Liver (tissue), 8 donors: ENCODE measurements at regions not wholly inside any gene's neighbourhood (a gene's known extent, or its start where the extent isn't known, plus 50 kb on each side); places are given as distances from the start of the nearest gene placed in this dataset.

Source experiments
- DNase-seq: peaks from one replicate; pipeline ENCODE4 v3.0.0-alpha.2; 2017; ENCODE audit warnings: low spot score
- H3K27ac ChIP-seq, 2 donors: one replicate each; pipeline ENCODE4 v1.7.0; 2013; ENCODE audit warnings: inconsistent platforms in 2 of 2, low read length in 2 of 2, control low read depth in 1 of 2, low read depth in 1 of 2, mild to moderate bottlenecking in 1 of 2
- H3K27me3 ChIP-seq, 4 donors: one replicate each; pipeline versions ENCODE4 v1.6.1 to v1.7.0; 2013; ENCODE audit warnings: low read length in 3 of 4, inconsistent platforms in 1 of 4, mild to moderate bottlenecking in 1 of 4, moderate library complexity in 1 of 4; ENCODE audit not compliant: control insufficient read depth in 4 of 4, insufficient read depth in 4 of 4
- H3K36me3 ChIP-seq, 4 donors: one replicate each; pipeline versions ENCODE4 v1.6.1 to v1.7.0; 2013; ENCODE audit warnings: low read length in 3 of 4, mild to moderate bottlenecking in 3 of 4, low read depth in 1 of 4, moderate library complexity in 1 of 4; ENCODE audit not compliant: control insufficient read depth in 4 of 4, insufficient read depth in 3 of 4
- H3K4me1 ChIP-seq, 4 donors: one replicate each; pipeline versions ENCODE4 v1.6.1 to v1.7.0; 2013; ENCODE audit warnings: low read length in 3 of 4, mild to moderate bottlenecking in 3 of 4, moderate library complexity in 1 of 4; ENCODE audit not compliant: control insufficient read depth in 4 of 4, insufficient read depth in 4 of 4
- H3K4me3 ChIP-seq, 3 donors: one replicate each; pipeline versions ENCODE4 v1.6.1 to v1.7.0; 2013; ENCODE audit warnings: low read length in 3 of 3, control low read depth in 1 of 3, low read depth in 1 of 3, mild to moderate bottlenecking in 1 of 3
- H3K9ac ChIP-seq, 2 donors: one replicate each; pipeline ENCODE4 v1.7.0; 2013; ENCODE audit warnings: low read length in 2 of 2, mild to moderate bottlenecking in 2 of 2, moderate library complexity in 2 of 2, control low read depth in 1 of 2, low read depth in 1 of 2
- H3K9me3 ChIP-seq, 4 donors: one replicate each; pipeline versions ENCODE4 v1.6.1 to v1.7.0; 2013; ENCODE audit warnings: low read length in 3 of 4; ENCODE audit not compliant: control insufficient read depth in 4 of 4
- EGR1 ChIP-seq, 2 donors: IDR thresholded peaks; 2 replicates each; pipeline ENCODE4 v1.6.1; 2016 to 2018; ENCODE audit warnings: antibody characterized with exemption in 2 of 2, low read depth in 2 of 2
- FOXA1 ChIP-seq: IDR thresholded peaks from 2 replicates; pipeline ENCODE4 v1.6.1; 2016; ENCODE audit warnings: antibody characterized with exemption
- FOXA2 ChIP-seq: IDR thresholded peaks from 2 replicates; pipeline ENCODE4 v1.6.1; 2016; ENCODE audit warnings: antibody characterized with exemption
- GABPA ChIP-seq, 2 donors: IDR thresholded peaks in 1 of 2; conservative IDR thresholded peaks in 1 of 2; 2 replicates each; pipeline ENCODE4 v1.6.1; 2016; ENCODE audit warnings: antibody characterized with exemption in 2 of 2, mild to moderate bottlenecking in 1 of 2, moderate library complexity in 1 of 2
- HNF4A ChIP-seq, 2 donors: conservative IDR thresholded peaks; 2 replicates each; pipeline ENCODE4 v1.6.1; 2016; ENCODE audit warnings: antibody characterized with exemption in 2 of 2, mild to moderate bottlenecking in 2 of 2
- HNF4G ChIP-seq: IDR thresholded peaks from 2 replicates; pipeline ENCODE4 v1.6.1; 2016; ENCODE audit warnings: antibody characterized with exemption
- JUND ChIP-seq, 2 donors: IDR thresholded peaks; 2 replicates each; pipeline ENCODE4 v1.6.1; 2016; ENCODE audit warnings: antibody characterized with exemption in 2 of 2
- NR2F2 ChIP-seq: IDR thresholded peaks from 2 replicates; pipeline ENCODE4 v1.6.1; 2016; ENCODE audit warnings: antibody characterized with exemption
- RAD21 ChIP-seq, 2 donors: IDR thresholded peaks; 2 replicates each; pipeline ENCODE4 v1.6.1; 2016; ENCODE audit warnings: antibody characterized with exemption in 2 of 2, mild to moderate bottlenecking in 2 of 2
- REST ChIP-seq: IDR thresholded peaks from 2 replicates; pipeline ENCODE4 v1.6.1; 2016; ENCODE audit warnings: antibody characterized with exemption, mild to moderate bottlenecking
- RXRA ChIP-seq, 2 donors: IDR thresholded peaks; 2 replicates each; pipeline ENCODE4 v1.6.1; 2017 to 2018; ENCODE audit warnings: antibody characterized with exemption in 2 of 2, mild to moderate bottlenecking in 1 of 2
- SP1 ChIP-seq: IDR thresholded peaks from 2 replicates; pipeline ENCODE4 v1.6.1; 2018; ENCODE audit warnings: antibody characterized with exemption, mild to moderate bottlenecking
- TAF1 ChIP-seq: conservative IDR thresholded peaks from 2 replicates; pipeline ENCODE4 v1.6.1; 2016; ENCODE audit warnings: antibody characterized with exemption, mild to moderate bottlenecking
- YY1 ChIP-seq: IDR thresholded peaks from 2 replicates; pipeline ENCODE4 v1.6.1; 2016; ENCODE audit warnings: antibody characterized with exemption, mild to moderate bottlenecking
- WGBS: extraction: QIAGEN DNeasy Blood & Tissue Kit; methylation state at CpG from one replicate; pipeline ENCODE4 v1.1.7; 2013; 5-methylcytosine and 5-hydroxymethylcytosine counted together
- TF ChIP-seq, protein P1 (sequence below): IDR thresholded peaks from 2 replicates; pipeline ENCODE4 v1.6.1; 2016; ENCODE audit warnings: antibody characterized with exemption
- TF ChIP-seq, protein P2 (sequence below): IDR thresholded peaks from 2 replicates; pipeline ENCODE4 v1.6.1; 2016; ENCODE audit warnings: antibody characterized with exemption
- TF ChIP-seq, protein P3 (sequence below): fragments of 150-350 bp; IDR thresholded peaks from 2 replicates; pipeline ENCODE4 v1.5.1; 2017; ENCODE audit warnings: improper control_type of control experiment, low read depth, low read length; ENCODE audit not compliant: missing input control
- TF ChIP-seq, protein P4 (sequence below): IDR thresholded peaks from 2 replicates; pipeline ENCODE4 v1.6.1; 2016; ENCODE audit warnings: antibody characterized with exemption
- donor health status: healthy.
- donor health status: healthy.
- donor health status: healthy.
- donor health status: healthy.
- donor health status: healthy.

DNA sequence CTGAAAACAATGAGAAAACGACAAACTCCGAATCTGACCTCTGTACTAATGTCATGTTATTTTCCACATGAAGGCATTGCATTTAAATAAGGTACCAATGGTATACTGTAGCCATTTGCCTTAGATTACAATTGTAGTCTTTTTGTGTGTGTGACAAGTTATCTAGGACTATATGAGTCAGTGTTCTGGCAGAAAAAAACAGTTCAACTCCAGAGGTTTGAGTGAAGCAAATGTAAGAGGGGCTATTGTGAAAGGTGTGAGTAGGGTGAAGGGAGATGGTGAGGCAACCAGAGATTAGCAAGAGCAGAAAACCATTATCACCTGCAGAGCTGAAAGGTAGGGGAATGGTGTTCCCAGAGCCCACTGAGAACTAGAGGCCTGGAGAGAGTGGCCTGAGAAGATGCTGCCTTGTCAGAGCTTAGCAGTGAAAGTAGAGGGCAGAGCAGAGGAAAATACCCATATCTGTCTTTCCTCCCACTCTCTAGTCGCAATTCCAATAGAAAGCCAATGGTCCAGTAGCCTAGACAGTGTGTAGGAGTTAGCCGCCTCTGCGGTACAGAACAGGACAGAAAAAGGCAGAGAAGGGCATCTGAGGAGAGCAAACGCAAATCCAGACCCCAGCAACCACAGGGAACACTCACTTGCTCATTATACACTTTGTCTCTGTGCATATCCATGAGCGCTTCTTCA lies 112.2 kb downstream of the DYRK2 start:
- no peaks in the 10 kb centered on the region for H3K9me3 ChIP-seq
- no peak overlapping the region for H3K27ac ChIP-seq
- TF ChIP-seq RXRA (IDR thresholded peaks at IDR 0.05), result no peak
- no peak for TF ChIP-seq HNF4G
- no peak for TF ChIP-seq REST
- no peak for TF ChIP-seq TAF1
- TF ChIP-seq YY1, result no peak
- no peak for TF ChIP-seq FOXA2
- TF ChIP-seq, protein P1, sequence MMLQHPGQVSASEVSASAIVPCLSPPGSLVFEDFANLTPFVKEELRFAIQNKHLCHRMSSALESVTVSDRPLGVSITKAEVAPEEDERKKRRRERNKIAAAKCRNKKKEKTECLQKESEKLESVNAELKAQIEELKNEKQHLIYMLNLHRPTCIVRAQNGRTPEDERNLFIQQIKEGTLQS, result no peak
- TF ChIP-seq, protein P2, sequence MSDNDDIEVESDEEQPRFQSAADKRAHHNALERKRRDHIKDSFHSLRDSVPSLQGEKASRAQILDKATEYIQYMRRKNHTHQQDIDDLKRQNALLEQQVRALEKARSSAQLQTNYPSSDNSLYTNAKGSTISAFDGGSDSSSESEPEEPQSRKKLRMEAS, result no peak
- TF ChIP-seq EGR1 (IDR thresholded peaks at IDR 0.05; ENCODE audit: low read depth in 2 of 2), result no peak
- no peak for TF ChIP-seq GABPA (IDR thresholded peaks at IDR 0.05 in 1 of 2, conservative IDR thresholded peaks at IDR 0.05 in 1 of 2)
- TF ChIP-seq RAD21 (IDR thresholded peaks at IDR 0.05), result no peak
- TF ChIP-seq NR2F2, result no peak
- no peak for TF ChIP-seq HNF4A (conservative IDR thresholded peaks at IDR 0.05)
- TF ChIP-seq SP1, result no peak
- no peak for TF ChIP-seq FOXA1
- TF ChIP-seq, protein P3, sequence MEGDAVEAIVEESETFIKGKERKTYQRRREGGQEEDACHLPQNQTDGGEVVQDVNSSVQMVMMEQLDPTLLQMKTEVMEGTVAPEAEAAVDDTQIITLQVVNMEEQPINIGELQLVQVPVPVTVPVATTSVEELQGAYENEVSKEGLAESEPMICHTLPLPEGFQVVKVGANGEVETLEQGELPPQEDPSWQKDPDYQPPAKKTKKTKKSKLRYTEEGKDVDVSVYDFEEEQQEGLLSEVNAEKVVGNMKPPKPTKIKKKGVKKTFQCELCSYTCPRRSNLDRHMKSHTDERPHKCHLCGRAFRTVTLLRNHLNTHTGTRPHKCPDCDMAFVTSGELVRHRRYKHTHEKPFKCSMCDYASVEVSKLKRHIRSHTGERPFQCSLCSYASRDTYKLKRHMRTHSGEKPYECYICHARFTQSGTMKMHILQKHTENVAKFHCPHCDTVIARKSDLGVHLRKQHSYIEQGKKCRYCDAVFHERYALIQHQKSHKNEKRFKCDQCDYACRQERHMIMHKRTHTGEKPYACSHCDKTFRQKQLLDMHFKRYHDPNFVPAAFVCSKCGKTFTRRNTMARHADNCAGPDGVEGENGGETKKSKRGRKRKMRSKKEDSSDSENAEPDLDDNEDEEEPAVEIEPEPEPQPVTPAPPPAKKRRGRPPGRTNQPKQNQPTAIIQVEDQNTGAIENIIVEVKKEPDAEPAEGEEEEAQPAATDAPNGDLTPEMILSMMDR, result no peak
- TF ChIP-seq, protein P4, sequence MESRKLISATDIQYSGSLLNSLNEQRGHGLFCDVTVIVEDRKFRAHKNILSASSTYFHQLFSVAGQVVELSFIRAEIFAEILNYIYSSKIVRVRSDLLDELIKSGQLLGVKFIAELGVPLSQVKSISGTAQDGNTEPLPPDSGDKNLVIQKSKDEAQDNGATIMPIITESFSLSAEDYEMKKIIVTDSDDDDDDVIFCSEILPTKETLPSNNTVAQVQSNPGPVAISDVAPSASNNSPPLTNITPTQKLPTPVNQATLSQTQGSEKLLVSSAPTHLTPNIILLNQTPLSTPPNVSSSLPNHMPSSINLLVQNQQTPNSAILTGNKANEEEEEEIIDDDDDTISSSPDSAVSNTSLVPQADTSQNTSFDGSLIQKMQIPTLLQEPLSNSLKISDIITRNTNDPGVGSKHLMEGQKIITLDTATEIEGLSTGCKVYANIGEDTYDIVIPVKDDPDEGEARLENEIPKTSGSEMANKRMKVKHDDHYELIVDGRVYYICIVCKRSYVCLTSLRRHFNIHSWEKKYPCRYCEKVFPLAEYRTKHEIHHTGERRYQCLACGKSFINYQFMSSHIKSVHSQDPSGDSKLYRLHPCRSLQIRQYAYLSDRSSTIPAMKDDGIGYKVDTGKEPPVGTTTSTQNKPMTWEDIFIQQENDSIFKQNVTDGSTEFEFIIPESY, result no peak
- TF ChIP-seq JUND (IDR thresholded peaks at IDR 0.05), result no peak
- no peak overlapping the region for H3K9ac ChIP-seq
- no peak for DNase-seq
- WGBS, result 89% methylated on average over 7 of the region's 7 CpGs
- no peaks in the 10 kb centered on the region for H3K27me3 ChIP-seq
- no peaks in the 10 kb centered on the region for H3K4me1 ChIP-seq
- H3K36me3 ChIP-seq, result no peaks in the 10 kb centered on the region
- H3K4me3 ChIP-seq, result no peak overlapping the region
